ENCODE measurements at regions not wholly inside any gene's neighbourhood (a gene's known extent, or its start where the extent isn't known, plus 50 kb on each side); places are given as distances from the start of the nearest gene placed in this dataset.

DNA sequence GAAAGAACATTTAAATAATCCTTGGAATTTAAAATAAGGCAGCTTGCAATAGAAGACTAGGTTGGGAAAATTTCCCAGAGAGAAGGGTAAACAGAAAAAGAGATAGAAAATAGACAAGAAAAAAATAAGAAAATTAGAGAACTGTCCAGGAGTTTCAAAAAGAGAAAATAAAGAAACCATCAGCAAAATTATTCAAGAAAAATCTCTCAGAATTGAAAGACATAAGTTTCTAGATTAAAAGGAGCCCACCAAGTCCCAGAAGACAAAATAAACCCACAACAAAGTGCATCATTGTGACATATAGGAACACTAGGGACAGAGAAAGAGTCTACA, 88.6 kb upstream of the CDYL start:
- Mint-ChIP-seq H3K36me3 (no peaks in the 10 kb centered on the region), H3K27me3 (ENCODE audit: low read depth in 2 of 2) (peaks cover 35 to 47% of the 10 kb centered on the region in 2 donors), H3K9me3 (peaks cover 0 to 2% of the 10 kb centered on the region in 2 donors), H3K27ac (no peak overlapping the region), H3K4me1 (no peaks in the 10 kb centered on the region), H3K4me3 (no peak overlapping the region)
- Histone ChIP-seq H3K4me1 (ENCODE audit: control insufficient read depth, insufficient read depth, low read length) (no peaks in the 10 kb centered on the region), H3K9me3 (ENCODE audit: control insufficient read depth, insufficient read depth, low read length) (no peaks in the 10 kb centered on the region), H3K4me3 (ENCODE audit: low read length) (no peak overlapping the region), H3K36me3 (ENCODE audit: control insufficient read depth, insufficient read depth, low read length) (no peaks in the 10 kb centered on the region), H3K27ac (ENCODE audit: low read length) (no peak overlapping the region), H3K27me3 (ENCODE audit: control insufficient read depth, insufficient read depth, low read length) (no peaks in the 10 kb centered on the region)
- no peak for ATAC-seq
- TF ChIP-seq, protein P1, sequence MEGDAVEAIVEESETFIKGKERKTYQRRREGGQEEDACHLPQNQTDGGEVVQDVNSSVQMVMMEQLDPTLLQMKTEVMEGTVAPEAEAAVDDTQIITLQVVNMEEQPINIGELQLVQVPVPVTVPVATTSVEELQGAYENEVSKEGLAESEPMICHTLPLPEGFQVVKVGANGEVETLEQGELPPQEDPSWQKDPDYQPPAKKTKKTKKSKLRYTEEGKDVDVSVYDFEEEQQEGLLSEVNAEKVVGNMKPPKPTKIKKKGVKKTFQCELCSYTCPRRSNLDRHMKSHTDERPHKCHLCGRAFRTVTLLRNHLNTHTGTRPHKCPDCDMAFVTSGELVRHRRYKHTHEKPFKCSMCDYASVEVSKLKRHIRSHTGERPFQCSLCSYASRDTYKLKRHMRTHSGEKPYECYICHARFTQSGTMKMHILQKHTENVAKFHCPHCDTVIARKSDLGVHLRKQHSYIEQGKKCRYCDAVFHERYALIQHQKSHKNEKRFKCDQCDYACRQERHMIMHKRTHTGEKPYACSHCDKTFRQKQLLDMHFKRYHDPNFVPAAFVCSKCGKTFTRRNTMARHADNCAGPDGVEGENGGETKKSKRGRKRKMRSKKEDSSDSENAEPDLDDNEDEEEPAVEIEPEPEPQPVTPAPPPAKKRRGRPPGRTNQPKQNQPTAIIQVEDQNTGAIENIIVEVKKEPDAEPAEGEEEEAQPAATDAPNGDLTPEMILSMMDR (IDR thresholded peaks at IDR 0.05): no peak
- DNase-seq: no peak
- intact Hi-C loops (cut with micrococcal nuclease): no loop called here

DNA sequence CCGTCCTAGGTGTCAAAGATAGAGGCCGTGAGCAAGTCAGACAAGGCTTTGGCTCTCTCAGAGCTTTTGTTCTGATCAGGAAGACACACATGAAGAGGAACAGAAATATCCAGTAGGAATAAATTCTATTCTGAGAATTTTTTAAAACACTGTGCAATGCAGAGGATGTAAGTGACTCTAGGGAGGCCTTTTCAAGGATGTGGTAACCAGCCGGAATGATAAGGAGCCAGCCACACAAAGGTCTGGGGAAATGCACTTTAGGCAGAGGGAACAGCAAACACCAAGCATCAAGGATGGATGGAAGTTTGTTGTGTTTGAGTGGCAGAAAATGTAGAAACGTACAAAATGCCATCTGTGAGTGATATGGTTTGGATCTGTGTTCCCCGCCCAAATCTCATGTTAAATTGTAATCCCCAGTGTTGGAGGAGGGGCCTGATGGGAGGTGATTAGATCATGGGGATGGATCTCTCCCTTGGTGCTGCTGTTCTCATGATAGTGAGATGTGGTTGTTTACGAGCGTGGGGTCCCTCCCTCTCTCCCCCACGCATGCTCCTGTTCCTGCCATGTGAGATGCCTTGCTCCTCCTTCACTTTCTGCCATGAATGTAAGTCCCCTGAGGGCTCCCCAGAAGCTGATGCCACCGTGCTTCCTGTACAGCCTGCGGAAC, 93.6 kb upstream of the CDYL start:
- Histone ChIP-seq H3K4me3 (ENCODE audit: low read length) (no peak overlapping the region), H3K9me3 (ENCODE audit: control insufficient read depth, insufficient read depth, low read length) (no peaks in the 10 kb centered on the region), H3K27ac (ENCODE audit: low read length) (no peak overlapping the region), H3K27me3 (ENCODE audit: control insufficient read depth, insufficient read depth, low read length) (no peaks in the 10 kb centered on the region), H3K4me1 (ENCODE audit: control insufficient read depth, insufficient read depth, low read length) (no peaks in the 10 kb centered on the region), H3K36me3 (ENCODE audit: control insufficient read depth, insufficient read depth, low read length) (no peaks in the 10 kb centered on the region)
- TF ChIP-seq, protein P1 (IDR thresholded peaks at IDR 0.05): no peak
- Mint-ChIP-seq H3K9me3 (no peaks in the 10 kb centered on the region), H3K4me3 (no peak overlapping the region), H3K4me1 (peaks cover 0 to 5% of the 10 kb centered on the region in 2 donors), H3K27ac (no peak overlapping the region), H3K27me3 (ENCODE audit: low read depth in 2 of 2) (peaks cover 19 to 23% of the 10 kb centered on the region in 2 donors), H3K36me3 (no peaks in the 10 kb centered on the region)
- intact Hi-C loops (cut with micrococcal nuclease): no loop called here
- ATAC-seq (no peak), DNase-seq (no peak)
- 82% methylated on average over 9 of the region's 10 CpGs for WGBS (ENCODE audit: insufficient coverage)

DNA sequence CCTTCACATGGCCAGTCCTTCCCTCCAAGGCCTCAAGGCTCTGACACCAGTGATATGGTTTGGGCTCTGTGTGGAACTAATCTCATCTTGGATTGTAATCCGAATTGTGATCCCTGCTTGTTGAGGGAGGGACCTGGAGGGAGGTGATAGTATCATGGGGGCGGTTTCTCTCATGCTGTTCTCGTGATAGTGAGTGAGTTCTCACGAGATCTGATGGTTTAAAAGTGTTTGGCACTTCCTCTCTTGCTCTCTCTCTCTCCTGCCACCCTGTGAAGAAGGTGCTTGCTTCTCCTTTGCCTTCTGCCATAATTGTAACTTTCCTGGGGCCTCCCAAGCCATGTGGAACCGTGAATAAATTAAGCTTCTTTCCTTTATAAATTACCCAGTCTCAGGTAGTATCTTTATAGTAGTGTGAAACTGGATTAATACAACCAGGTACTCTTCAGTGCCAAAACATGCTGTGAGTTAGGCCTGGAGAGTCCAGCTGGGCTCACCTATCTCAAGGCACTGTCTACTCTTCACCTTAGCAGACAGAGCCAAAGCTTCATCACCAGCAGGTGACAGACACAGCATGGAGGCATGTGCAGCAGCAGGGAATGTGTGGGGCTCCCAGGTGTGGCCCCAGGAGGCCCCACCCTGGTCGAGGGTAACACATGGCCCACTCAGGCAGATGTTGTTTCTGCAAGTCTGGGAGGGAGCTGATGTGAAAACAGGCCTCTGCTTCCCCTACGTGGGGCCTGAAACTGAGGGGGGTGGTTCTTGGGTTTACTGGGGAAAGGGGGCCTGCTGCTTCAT, 97.5 kb upstream of the CDYL start:
- no peaks in the 10 kb centered on the region for H3K36me3 ChIP-seq (ENCODE audit: control insufficient read depth, insufficient read depth, low read length)
- no peaks in the 10 kb centered on the region for H3K4me1 ChIP-seq (ENCODE audit: control insufficient read depth, insufficient read depth, low read length)
- DNase-seq: no peak
- Mint-ChIP-seq H3K27me3 (ENCODE audit: low read depth in 2 of 2) (peaks cover 10 to 15% of the 10 kb centered on the region in 2 donors), H3K9me3 (no peaks in the 10 kb centered on the region), H3K36me3 (no peaks in the 10 kb centered on the region), H3K4me3 (no peak overlapping the region), H3K4me1 (peaks cover 0 to 5% of the 10 kb centered on the region in 2 donors), H3K27ac (no peak overlapping the region)
- no peak for ATAC-seq
- 68% methylated on average over 5 of the region's 7 CpGs for WGBS (ENCODE audit: insufficient coverage)
- H3K27me3 ChIP-seq (ENCODE audit: control insufficient read depth, insufficient read depth, low read length): no peaks in the 10 kb centered on the region
- TF ChIP-seq, protein P1 (IDR thresholded peaks at IDR 0.05): no peak
- H3K27ac ChIP-seq (ENCODE audit: low read length): no peak overlapping the region
- H3K4me3 ChIP-seq (ENCODE audit: low read length): no peak overlapping the region
- no peaks in the 10 kb centered on the region for H3K9me3 ChIP-seq (ENCODE audit: control insufficient read depth, insufficient read depth, low read length)
- intact Hi-C loops (cut with micrococcal nuclease): no loop called here

DNA sequence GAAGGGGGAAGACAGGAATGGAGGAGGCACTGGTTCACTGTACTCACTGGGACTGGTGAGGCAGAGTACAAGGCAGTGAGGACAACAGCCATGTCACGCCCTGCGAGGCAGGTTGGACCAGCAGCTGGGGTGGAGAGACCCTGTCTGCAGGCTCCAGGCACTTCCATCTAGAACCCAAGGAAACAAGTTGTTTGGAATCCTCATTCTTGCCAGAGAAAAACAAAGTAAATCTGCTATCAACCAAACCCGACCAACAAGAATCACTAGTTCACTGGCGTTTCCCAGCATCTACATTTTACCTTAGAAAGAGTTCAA, 98.5 kb upstream of the CDYL start:
- intact Hi-C loops (cut with micrococcal nuclease): no loop called here
- Mint-ChIP-seq H3K9me3 (no peaks in the 10 kb centered on the region), H3K27ac (no peak overlapping the region), H3K27me3 (ENCODE audit: low read depth in 2 of 2) (peaks cover under 1 to 13% of the 10 kb centered on the region in 2 donors), H3K4me3 (no peak overlapping the region), H3K4me1 (peaks cover 0 to 5% of the 10 kb centered on the region in 2 donors), H3K36me3 (no peaks in the 10 kb centered on the region)
- ATAC-seq: no peak
- no peaks in the 10 kb centered on the region for H3K4me1 ChIP-seq (ENCODE audit: control insufficient read depth, insufficient read depth, low read length)
- DNase-seq: no peak
- 68% methylated on average over 4 of the region's 4 CpGs for WGBS (ENCODE audit: insufficient coverage)
- H3K27ac ChIP-seq (ENCODE audit: low read length): no peak overlapping the region
- no peaks in the 10 kb centered on the region for H3K36me3 ChIP-seq (ENCODE audit: control insufficient read depth, insufficient read depth, low read length)
- no peaks in the 10 kb centered on the region for H3K9me3 ChIP-seq (ENCODE audit: control insufficient read depth, insufficient read depth, low read length)
- H3K4me3 ChIP-seq (ENCODE audit: low read length): no peak overlapping the region
- TF ChIP-seq, protein P1 (IDR thresholded peaks at IDR 0.05): no peak
- H3K27me3 ChIP-seq (ENCODE audit: control insufficient read depth, insufficient read depth, low read length): no peaks in the 10 kb centered on the region
